HL-60 (cell line): ENCODE measurements at regions not wholly inside any gene's neighbourhood (a gene's known extent, or its start where the extent isn't known, plus 50 kb on each side); places are given as distances from the start of the nearest gene placed in this dataset.

Source experiments
- DNase-seq, 2 experiments: peaks; one replicate each; pipeline ENCODE4 v3.0.0-alpha.2; 2010 to 2020; ENCODE audit warnings: low read depth in 1 of 2, low spot score in 1 of 2
- H3K27ac ChIP-seq: fragments of 250-450 bp; sonication (Bioruptor Pico); replicated peaks from 2 replicates; pipeline ENCODE4 v1.5.1; 2020; ENCODE audit warnings: mild to moderate bottlenecking, moderate library complexity
- H3K27me3 ChIP-seq: fragments of 250-450 bp; sonication (Bioruptor Pico); 2 replicates; pipeline ENCODE4 v1.5.1; 2021; ENCODE audit warnings: mild to moderate bottlenecking, moderate library complexity; ENCODE audit not compliant: insufficient read depth, poor library complexity, severe bottlenecking
- H3K4me3 ChIP-seq: replicated peaks from 2 replicates; pipeline ENCODE4 v1.5.1; 2011; ENCODE audit warnings: mild to moderate bottlenecking, control low read depth, low read length; ENCODE audit not compliant: insufficient read depth
- CTCF ChIP-seq: IDR thresholded peaks from one replicate; pipeline ENCODE4 v1.5.1; 2011; ENCODE audit warnings: low read length, control low read depth, inconsistent platforms; ENCODE audit not compliant: insufficient read depth
- GABPA ChIP-seq: IDR thresholded peaks from 2 replicates; pipeline ENCODE4 v1.6.1; 2012; ENCODE audit warnings: low read depth
- POLR2AphosphoS5 ChIP-seq: IDR thresholded peaks from 2 replicates; pipeline ENCODE4 v1.6.1; 2012; ENCODE audit warnings: low read depth
- REST ChIP-seq: IDR thresholded peaks from 2 replicates; pipeline ENCODE4 v1.6.1; 2012; ENCODE audit warnings: low read depth; ENCODE audit not compliant: insufficient replicate concordance
- SPI1 ChIP-seq: IDR thresholded peaks from 2 replicates; pipeline ENCODE4 v1.6.1; 2012; ENCODE audit warnings: low read depth, mild to moderate bottlenecking, borderline replicate concordance

GRCh38 chrX:95101851-95102390 lies 1427.9 kb downstream of the FAM133A start:
- no peak overlapping the region for H3K4me3 ChIP-seq
- TF ChIP-seq POLR2AphosphoS5, result no peak
- TF ChIP-seq GABPA, result no peak
- no peak for TF ChIP-seq CTCF
- no peak for TF ChIP-seq REST
- no peak for TF ChIP-seq SPI1
- no peak overlapping the region for H3K27ac ChIP-seq
- no peaks in the 10 kb centered on the region for H3K27me3 ChIP-seq
- DNase-seq, result no peak

- H3K4me3 ChIP-seq, result no peak overlapping the region
- no peak for DNase-seq
- no peak for TF ChIP-seq REST
- no peak for TF ChIP-seq CTCF
- TF ChIP-seq SPI1, result no peak
- TF ChIP-seq POLR2AphosphoS5, result no peak
- TF ChIP-seq GABPA, result no peak
- no peaks in the 10 kb centered on the region for H3K27me3 ChIP-seq
- no peak overlapping the region for H3K27ac ChIP-seq
Observed at GRCh38 chrX:95117556-95117955, 1443.5 kb downstream of the FAM133A start.

GRCh38 chrX:95145848-95146490 lies 1472.0 kb downstream of the FAM133A start:
- peak in 1 of 2 experiments; percentile 2 for DNase-seq
- Histone ChIP-seq H3K4me3 (no peak overlapping the region), H3K27me3 (no peaks in the 10 kb centered on the region), H3K27ac (no peak overlapping the region)
- TF ChIP-seq CTCF (no peak), SPI1 (no peak), GABPA (no peak), REST (no peak), POLR2AphosphoS5 (no peak)
